Endometrium (tissue), 2 donors: ENCODE measurements at regions not wholly inside any gene's neighbourhood (a gene's known extent, or its start where the extent isn't known, plus 50 kb on each side); places are given as distances from the start of the nearest gene placed in this dataset.
"Not testable (repeated sequence)": the region's sequence is repeated elsewhere in the genome, so short reads cannot be mapped to it uniquely, and the experiment has no call there.

ENCODE experiments used
- FAIRE-seq: peaks from 2 replicates; lab custom pipeline; 2012; peaks lifted over from hg19 to GRCh38; lab: Jason Lieb, UNC
- donor health status: control.
- donor health status: control.

- no peak for FAIRE-seq
Observed at GRCh38 chr5:104184264-104184663, 621.7 kb upstream of the NUDT12 start.

- FAIRE-seq, result no peak
Observed at GRCh38 chr5:104178829-104179456, 616.4 kb upstream of the NUDT12 start.

GRCh38 chr5:104178066-104178465, 615.5 kb upstream of the NUDT12 start:
- no peak for FAIRE-seq

DNA sequence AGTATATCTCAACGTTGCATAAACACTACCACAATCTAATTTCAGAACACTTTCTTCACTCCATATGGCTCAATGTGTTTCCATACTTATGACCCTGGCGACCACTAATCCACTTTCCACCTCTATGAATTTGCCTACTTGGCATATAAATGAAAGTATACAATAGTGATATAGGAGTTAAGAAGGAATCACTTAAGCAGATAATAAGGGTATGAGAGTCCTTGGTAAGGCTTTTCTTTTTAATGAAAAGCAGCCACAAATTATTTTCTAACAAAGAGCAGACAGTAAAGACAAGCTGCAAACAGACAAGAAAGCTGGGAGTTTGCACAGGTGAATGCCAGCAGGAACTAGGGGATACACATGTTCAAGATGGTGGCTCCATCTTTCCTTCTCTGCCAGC, 615.1 kb upstream of the NUDT12 start:
- no peak for FAIRE-seq

GRCh38 chr5:104172976-104173375, 610.4 kb upstream of the NUDT12 start:
- no peak for FAIRE-seq

DNA sequence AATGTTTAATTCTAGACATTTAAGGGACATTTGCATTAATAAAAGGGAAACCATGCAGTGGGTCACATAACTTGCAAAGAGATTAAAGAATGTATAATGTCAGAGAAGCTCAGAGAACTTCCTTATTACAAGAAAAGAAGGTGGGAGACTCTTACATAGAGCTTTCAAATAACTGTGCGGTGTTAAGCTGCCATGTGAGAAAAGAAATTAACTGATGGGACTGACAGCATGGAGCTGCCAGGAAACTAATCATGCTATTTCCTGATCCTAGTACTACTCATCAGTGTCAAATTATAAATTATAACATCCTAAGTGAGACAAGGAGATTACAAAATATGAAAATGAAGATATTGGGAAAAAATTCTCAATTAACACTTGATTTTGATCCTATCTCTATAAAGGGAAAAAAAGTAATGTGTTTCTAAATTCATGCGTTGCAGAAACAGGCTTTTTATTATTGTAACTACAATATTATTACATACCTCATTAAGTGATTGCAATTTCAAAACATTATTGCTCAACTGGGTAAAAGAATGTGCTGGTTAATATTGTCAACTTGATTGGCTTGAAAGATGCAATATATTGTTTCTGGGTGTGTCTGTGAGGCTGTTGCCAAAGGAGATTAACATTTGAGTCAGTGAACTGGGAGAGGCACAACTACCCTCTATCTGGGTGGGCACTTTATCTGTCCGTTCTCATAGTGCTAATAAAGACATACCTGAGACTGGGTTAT, 609.5 kb upstream of the NUDT12 start:
- peak; percentile 15 for FAIRE-seq

DNA sequence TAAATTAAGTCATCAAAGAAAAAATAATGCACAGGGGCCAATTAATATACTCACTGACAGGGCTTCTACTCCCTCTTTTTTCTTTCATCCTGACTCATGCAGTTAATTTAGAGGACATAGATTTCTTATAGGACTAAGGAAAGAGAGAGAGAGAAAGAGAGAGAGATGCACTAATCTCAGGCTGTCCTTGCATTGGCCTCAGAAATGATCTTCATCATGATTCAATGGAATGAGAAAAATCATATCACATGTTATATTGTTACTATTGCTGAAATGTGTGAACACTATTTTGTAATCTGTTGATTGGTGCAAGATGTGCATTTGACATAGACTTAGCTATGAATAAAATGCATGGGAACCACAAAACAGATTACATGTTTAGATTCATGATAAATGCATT, 608.3 kb upstream of the NUDT12 start:
- no peak for FAIRE-seq

- FAIRE-seq, result no peak
Observed at GRCh38 chr5:104146652-104147051, 584.1 kb upstream of the NUDT12 start.

DNA sequence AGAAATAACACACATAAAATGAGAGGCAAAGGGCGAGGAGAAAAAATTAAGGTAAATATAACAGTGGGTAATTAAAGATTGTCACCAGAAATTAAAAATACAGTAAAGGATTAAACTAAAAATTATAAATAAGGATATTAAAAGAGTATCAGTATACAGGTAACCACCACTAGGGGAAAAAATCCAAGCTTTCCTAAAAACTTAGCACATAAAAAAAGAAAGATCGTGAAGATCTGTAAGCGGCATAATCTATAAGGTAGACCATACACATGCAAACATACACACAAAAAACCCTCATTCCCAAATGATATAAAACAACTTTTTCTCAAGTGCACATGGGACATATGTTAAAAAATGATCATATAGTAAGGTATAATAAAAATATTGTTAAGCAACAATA, 577.3 kb upstream of the NUDT12 start:
- FAIRE-seq, result no peak

DNA sequence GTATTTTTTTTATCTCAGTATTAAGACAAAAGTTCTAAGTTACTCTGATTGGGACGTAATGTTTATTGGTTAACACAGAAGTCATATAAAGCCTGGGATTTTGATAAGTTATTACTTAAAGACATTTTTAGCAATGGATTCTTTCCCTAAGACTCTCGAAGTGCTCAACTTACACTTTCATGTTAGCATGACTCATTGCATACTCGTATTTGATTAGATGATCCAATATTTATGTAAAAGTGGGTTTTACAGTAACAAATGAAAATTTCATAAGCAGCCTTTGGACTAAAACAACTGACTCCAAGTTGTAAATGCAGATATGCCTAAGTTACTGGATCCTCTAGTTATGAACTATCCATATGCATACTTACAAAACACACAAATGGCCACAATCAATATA, 567.7 kb upstream of the NUDT12 start:
- FAIRE-seq, result no peak

GRCh38 chr5:104128348-104128747, 565.8 kb upstream of the NUDT12 start:
- no peak for FAIRE-seq

DNA sequence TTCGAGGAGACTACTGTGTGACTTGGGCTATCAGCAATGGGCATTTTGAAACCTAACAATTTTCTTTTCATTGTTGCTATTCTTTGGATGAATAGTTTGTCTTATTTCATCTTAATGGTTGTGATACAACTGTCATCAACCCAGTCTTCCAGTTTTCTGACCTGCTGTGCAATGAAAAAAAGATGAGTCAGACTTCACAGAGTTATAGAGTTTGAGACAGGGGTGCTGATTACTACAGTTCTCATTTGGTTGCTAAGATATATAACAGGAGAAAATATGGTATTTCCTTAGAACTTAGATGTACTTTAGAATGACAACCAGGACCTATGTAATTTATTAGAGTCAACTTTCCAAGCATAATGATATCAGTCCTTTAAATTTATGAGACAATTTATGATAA, 564.4 kb upstream of the NUDT12 start:
- no peak for FAIRE-seq

DNA sequence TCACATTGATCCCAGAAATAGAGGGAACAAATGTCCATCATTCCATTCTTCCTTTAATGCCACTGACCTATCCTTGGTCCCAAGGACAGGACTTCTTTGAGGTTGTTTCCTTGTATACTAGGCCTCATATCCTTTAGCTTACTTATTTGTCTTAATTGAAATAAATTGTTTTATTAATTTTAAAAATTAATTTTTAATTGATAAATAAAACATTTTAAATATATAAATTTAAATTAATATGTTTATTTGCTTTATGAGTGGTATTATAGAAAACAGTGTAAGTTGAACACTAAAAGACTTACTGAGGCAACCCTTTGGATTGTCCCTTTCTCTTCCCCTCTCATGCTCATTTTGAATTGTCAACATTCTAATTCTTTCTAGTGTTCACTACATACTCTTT, 556.9 kb upstream of the NUDT12 start:
- FAIRE-seq, result no peak

DNA sequence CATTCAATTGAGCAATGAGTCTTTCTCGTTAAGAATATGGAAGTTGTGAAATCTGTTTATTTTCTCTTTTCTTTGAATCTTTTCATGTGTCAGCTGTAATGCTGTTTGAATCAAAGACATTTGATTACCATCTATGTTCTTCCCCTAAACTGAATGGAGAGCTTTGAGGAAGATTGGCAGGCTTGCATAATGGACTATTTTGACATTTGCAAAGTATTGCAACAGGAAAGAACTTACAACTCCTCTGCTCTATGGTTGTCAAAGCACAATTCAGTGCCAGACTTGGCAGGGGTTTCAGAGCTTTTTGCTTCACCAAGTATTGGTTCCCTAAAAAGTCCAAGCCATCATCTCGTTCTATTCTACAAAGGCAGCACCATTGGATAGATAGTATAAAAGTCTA, 549.0 kb upstream of the NUDT12 start:
- FAIRE-seq, result no peak

- no peak for FAIRE-seq
Observed at GRCh38 chr5:104096451-104096850, 533.9 kb upstream of the NUDT12 start.

DNA sequence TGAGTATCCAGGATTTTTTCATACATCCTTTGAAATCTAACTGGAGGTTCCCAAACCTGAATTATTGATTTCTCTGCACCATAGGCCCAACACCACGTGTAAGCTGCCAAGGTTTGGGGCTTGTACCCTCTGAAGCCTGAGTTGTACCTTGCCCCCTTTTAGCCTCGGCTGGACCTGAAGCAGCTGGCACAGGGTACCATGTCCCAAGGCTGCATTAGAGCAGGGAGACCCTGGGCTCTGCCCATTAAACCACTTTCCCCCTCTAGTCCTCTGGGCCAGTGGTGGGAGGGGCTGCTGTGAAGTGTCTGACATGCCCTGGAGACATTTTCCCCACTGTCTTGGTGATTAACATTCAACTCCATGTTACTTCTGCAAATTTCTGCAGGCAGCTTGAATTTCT, 532.9 kb upstream of the NUDT12 start:
- FAIRE-seq, result no peak

DNA sequence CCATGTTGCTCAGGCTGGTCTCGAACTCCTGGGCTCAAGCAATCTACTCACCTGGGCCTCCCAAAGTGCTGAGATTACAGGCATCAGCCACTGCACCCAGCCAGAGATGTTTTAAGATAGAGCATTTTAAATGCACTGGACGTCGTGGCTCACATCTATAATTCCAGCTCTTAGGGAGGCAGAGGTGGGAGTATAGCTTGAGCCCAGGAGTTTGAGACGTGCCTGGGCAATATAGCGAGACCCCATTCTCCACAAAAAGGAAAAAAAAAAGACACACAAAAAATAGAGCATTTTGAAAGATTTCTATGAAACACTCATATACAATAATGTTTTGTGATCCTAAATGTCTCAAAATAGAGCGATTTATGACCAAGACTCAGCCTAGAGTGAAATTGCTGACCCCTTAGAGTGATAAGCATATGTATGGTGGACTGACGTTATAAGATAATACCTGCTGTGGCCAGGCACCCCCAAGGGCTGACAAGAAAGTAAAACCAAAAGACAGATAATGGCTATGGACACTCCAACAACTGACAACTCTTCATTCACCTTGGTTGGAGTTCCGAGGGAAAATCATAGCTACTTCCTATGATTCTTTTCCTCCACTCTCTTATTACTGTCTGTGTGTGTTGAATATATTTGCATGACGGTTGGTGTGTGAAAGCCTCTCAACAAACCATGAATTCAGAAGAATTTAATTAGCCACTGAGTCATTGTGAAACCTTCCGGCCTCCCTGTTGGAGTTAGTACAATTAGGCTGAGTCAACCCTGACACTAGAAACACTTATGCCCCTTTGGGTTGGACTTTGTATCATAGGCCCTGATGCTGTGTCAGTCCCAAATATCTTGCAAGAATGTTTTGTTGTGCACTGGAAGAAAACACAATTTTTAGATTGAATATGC, 526.5 kb upstream of the NUDT12 start:
- FAIRE-seq, result no peak

DNA sequence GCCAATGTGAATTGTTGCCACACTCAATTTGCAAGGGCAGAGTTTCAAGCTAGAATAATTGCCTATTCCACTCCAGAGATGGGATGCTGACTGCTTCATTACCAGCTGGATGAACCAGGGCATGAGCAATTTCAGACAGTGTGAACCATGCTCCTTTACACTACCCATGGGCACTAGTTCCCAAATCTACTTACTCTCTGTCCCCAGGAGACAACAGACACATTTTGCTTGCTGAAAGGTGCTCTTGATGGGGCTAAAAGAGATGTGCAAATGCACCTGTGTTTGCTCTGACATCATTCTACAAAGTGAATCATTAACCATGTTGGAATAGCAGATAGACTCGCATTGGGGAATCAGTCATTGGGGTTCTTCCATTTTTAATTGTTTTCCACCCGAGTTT, 522.3 kb upstream of the NUDT12 start:
- no peak for FAIRE-seq

DNA sequence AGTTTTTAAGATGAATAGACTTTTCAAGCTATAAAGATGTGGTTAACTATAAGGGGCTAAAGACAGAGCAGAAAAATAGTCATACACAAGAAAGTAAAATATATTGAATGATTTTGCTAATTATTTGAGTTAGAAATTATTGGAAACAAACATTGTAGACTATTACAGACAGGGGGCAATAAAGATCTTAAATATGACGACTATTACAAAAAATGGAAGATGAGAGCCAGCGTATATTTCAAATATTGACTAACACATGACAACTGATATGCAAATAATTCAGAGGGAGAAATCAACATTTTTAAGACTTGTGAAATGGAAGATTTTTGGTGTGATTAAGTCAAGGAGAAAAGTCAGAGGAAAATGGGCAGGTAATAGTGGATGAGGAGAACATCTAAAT, 520.2 kb upstream of the NUDT12 start:
- FAIRE-seq, result no peak

- peak; percentile 83 for FAIRE-seq
Observed at GRCh38 chr5:104081232-104081631, 518.6 kb upstream of the NUDT12 start.

DNA sequence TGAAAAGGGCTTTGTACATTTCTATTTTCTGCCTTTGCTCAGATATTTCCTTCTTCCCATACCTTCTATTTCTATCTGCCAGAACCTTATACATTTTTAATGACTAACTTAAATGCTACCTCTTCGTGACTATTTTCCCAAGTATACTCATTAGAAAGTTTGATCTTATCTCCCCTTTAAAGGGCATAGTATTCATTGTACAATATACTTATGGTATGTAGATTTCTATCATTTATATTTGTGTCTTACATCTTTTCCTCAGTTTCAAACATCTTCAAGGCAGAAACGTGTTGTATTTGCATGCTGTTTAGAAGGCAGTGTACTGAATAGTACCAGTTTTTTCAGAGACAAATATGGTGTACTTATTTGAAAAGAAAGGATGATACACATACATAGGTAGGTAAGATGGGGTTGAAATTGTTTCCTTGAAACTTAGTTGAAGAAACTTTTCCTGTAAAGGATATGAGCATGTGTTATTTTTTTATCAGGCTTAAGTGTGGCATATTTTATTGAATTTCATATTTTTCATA, 518.1 kb upstream of the NUDT12 start:
- FAIRE-seq, result no peak

GRCh38 chr5:104079861-104080645, 517.5 kb upstream of the NUDT12 start:
- FAIRE-seq, result not testable (repeated sequence)
